ENCODE measurements at regions not wholly inside any gene's neighbourhood (a gene's known extent, or its start where the extent isn't known, plus 50 kb on each side); places are given as distances from the start of the nearest gene placed in this dataset.
"Not testable (repeated sequence)": the region's sequence is repeated elsewhere in the genome, so short reads cannot be mapped to it uniquely, and the experiment has no call there.

GRCh38 chr16:17002565-17002964 lies 468.2 kb downstream of the XYLT1 start:
- ChIA-PET CTCF (no interaction called here), POLR2A (ENCODE audit: unreplicated experiment) (no interaction called here)
- Histone ChIP-seq H4K20me1 (ENCODE audit: insufficient read depth, low read length) (no peaks in the 10 kb centered on the region), H3K23ac (ENCODE audit: low read depth, low read length) (no peak overlapping the region), H3K27ac (ENCODE audit: insufficient read depth, low read length) (no peak overlapping the region), H2AK9ac (replicated peaks; ENCODE audit: low read depth, low read length, poor library complexity) (no peak overlapping the region), H4K91ac (ENCODE audit: insufficient read depth, low read depth, low read length) (no peak overlapping the region), H3K4me2 (ENCODE audit: low read depth, low read length) (no peak overlapping the region), H2BK120ac (ENCODE audit: low read depth, low read length) (no peak overlapping the region), H3K56ac (ENCODE audit: extremely low read depth, insufficient read depth, low read length) (no peak overlapping the region), H3K9me3 (ENCODE audit: control insufficient read depth, insufficient read depth, low read length) (0 out of 2 replicates have a peak, but pooled peaks cover under 1% of the 10 kb centered on the region), H2BK20ac (ENCODE audit: low read depth, low read length) (no peak overlapping the region), H2AFZ (replicated peaks; ENCODE audit: low read length, poor library complexity) (no peak overlapping the region), H3K36me3 (ENCODE audit: control insufficient read depth, insufficient read depth, low read length) (no peaks in the 10 kb centered on the region), H3K14ac (replicated peaks; ENCODE audit: low read depth, low read length) (no peak overlapping the region), H4K8ac (ENCODE audit: low read depth in 2 of 2, low read length in 2 of 2) (no peak overlapping the region), H3K79me1 (ENCODE audit: low read depth in 1 of 2, low read length in 2 of 2) (no peaks in the 10 kb centered on the region), H2BK5ac (ENCODE audit: low read depth, low read length, poor library complexity, severe bottlenecking) (no peak overlapping the region), H3K4ac (ENCODE audit: low read depth, low read length) (no peak overlapping the region), H4K5ac (ENCODE audit: low read depth, low read length) (no peak overlapping the region), H3K4me1 (ENCODE audit: control insufficient read depth, insufficient read depth, low read length) (no peaks in the 10 kb centered on the region), H3K27me3 (ENCODE audit: control insufficient read depth, insufficient read depth, low read length) (no peaks in the 10 kb centered on the region), H2AK5ac (ENCODE audit: low read depth, low read length) (no peak overlapping the region), H3K9ac (ENCODE audit: low read depth, low read length) (no peak overlapping the region), H3K9me1 (ENCODE audit: insufficient read depth, low read length) (no peaks in the 10 kb centered on the region), H3K4me3 (ENCODE audit: insufficient read depth, low read depth, low read length) (no peak overlapping the region), H3K18ac (ENCODE audit: low read depth, low read length) (no peak overlapping the region), H2BK15ac (ENCODE audit: low read depth, low read length) (no peak overlapping the region)
- no peak for DNase-seq
- in situ Hi-C loops (cut with MboI; ENCODE audit: low sequenced_read_pairs) (no loop called here), intact Hi-C loops (cut with micrococcal nuclease) (no loop called here), dilution Hi-C loops (cut with HindIII; ENCODE audit: low sequenced_read_pairs, unreplicated experiment) (no loop called here)
- no peak for TF ChIP-seq CHD1 (IDR thresholded peaks at IDR 0.05; ENCODE audit: low read depth, low read length)
- TF ChIP-seq FOS (IDR thresholded peaks at IDR 0.05; ENCODE audit: low read depth, low read length), result no peak
- no peak for TF ChIP-seq RAD21 (IDR thresholded peaks at IDR 0.05; ENCODE audit: low read length)
- TF ChIP-seq MAZ (IDR thresholded peaks at IDR 0.05; ENCODE audit: borderline replicate concordance, low read depth, low read length), result no peak
- no peak for TF ChIP-seq POLR2A (IDR thresholded peaks at IDR 0.05; ENCODE audit: low read depth, low read length)
- TF ChIP-seq BHLHE40 (IDR thresholded peaks at IDR 0.05; ENCODE audit: low read depth, low read length), result no peak
- BruUV-seq (replicated peaks), result no TSS peak
- no CpG with 5 or more reads among the region's 1 CpG for whole genome bisulfite sequencing, 2 experiments (ENCODE audit: extremely low coverage in 2 of 2, insufficient read length in 1 of 2)
- no peak for ATAC-seq (ENCODE audit: low read depth)

GRCh38 chr16:17005963-17006362 lies 464.8 kb downstream of the XYLT1 start:
- H2BK5ac ChIP-seq (ENCODE audit: low read depth, low read length, poor library complexity, severe bottlenecking); ATAC-seq (ENCODE audit: low read depth); H3K4me1 ChIP-seq (ENCODE audit: control insufficient read depth, insufficient read depth, low read length); H3K27ac ChIP-seq (ENCODE audit: insufficient read depth, low read length); H3K9me3 ChIP-seq (ENCODE audit: control insufficient read depth, insufficient read depth, low read length); H3K14ac ChIP-seq (replicated peaks; ENCODE audit: low read depth, low read length); H2BK15ac ChIP-seq (ENCODE audit: low read depth, low read length); H3K27me3 ChIP-seq (ENCODE audit: control insufficient read depth, insufficient read depth, low read length); H3K4me3 ChIP-seq (ENCODE audit: insufficient read depth, low read depth, low read length); CTCF ChIA-PET; H3K18ac ChIP-seq (ENCODE audit: low read depth, low read length); H2BK20ac ChIP-seq (ENCODE audit: low read depth, low read length); H2AFZ ChIP-seq (replicated peaks; ENCODE audit: low read length, poor library complexity); BruUV-seq (replicated peaks); H4K5ac ChIP-seq (ENCODE audit: low read depth, low read length); intact Hi-C loops (cut with micrococcal nuclease); H2AK9ac ChIP-seq (replicated peaks; ENCODE audit: low read depth, low read length, poor library complexity); H3K9ac ChIP-seq (ENCODE audit: low read depth, low read length); H2AK5ac ChIP-seq (ENCODE audit: low read depth, low read length); H3K36me3 ChIP-seq (ENCODE audit: control insufficient read depth, insufficient read depth, low read length); H4K91ac ChIP-seq (ENCODE audit: insufficient read depth, low read depth, low read length); H2BK120ac ChIP-seq (ENCODE audit: low read depth, low read length); DNase-seq; H3K56ac ChIP-seq (ENCODE audit: extremely low read depth, insufficient read depth, low read length); H3K9me1 ChIP-seq (ENCODE audit: insufficient read depth, low read length); in situ Hi-C loops (cut with MboI; ENCODE audit: low sequenced_read_pairs); dilution Hi-C loops (cut with HindIII; ENCODE audit: low sequenced_read_pairs, unreplicated experiment); H3K4ac ChIP-seq (ENCODE audit: low read depth, low read length); H3K79me1 ChIP-seq (ENCODE audit: low read depth in 1 of 2, low read length in 2 of 2); H4K8ac ChIP-seq (ENCODE audit: low read depth in 2 of 2, low read length in 2 of 2); H3K23ac ChIP-seq (ENCODE audit: low read depth, low read length); H4K20me1 ChIP-seq (ENCODE audit: insufficient read depth, low read length); POLR2A ChIA-PET (ENCODE audit: unreplicated experiment); H3K4me2 ChIP-seq (ENCODE audit: low read depth, low read length): not testable (repeated sequence)
- WGBS, 2 experiments (ENCODE audit: extremely low coverage in 2 of 2, insufficient read length in 1 of 2), result no CpG with 5 or more reads among the region's 1 CpG
